HEK293 (cell line): ENCODE measurements at regions not wholly inside any gene's neighbourhood (a gene's known extent, or its start where the extent isn't known, plus 50 kb on each side); places are given as distances from the start of the nearest gene placed in this dataset.

Experiments used
- CTCF ChIA-PET: fragments of 350-600 bp; formaldehyde crosslinking; extraction: SDS; loops from one replicate; lab custom pipeline; 2021; ENCODE audit warnings: antibody characterized with exemption; lab: Yijun Ruan, JAX
- POLR2A ChIA-PET: fragments of 300-600 bp; formaldehyde crosslinking; extraction: SDS; loops from one replicate; lab custom pipeline; 2020; ENCODE audit warnings: antibody characterized with exemption, inconsistent platforms; lab: Yijun Ruan, JAX
- H3K27ac ChIP-seq: fragments of 200-500 bp; sonication (Bioruptor generic); 2 replicates; pipeline ENCODE4 v1.5.1; 2014; ENCODE audit warnings: low read depth, low read length, control low read depth, inconsistent platforms; ENCODE audit errors: extremely low read depth
- H3K36me3 ChIP-seq, 2 experiments: fragments of 200-500 bp in 1 of 2; sonication (Bioruptor generic) in 1 of 2; 1 replicate in 1 of 2; 2 replicates in 1 of 2; pipeline ENCODE4 v1.5.1; 2014 to 2017; ENCODE audit warnings: inconsistent platforms in 2 of 2, low read length in 2 of 2; ENCODE audit not compliant: control insufficient read depth in 2 of 2, insufficient read depth in 1 of 2
- H3K4me1 ChIP-seq: fragments of 200-500 bp; sonication (Bioruptor generic); 2 replicates; pipeline ENCODE4 v1.5.1; 2014; ENCODE audit warnings: mild to moderate bottlenecking, low read length, inconsistent platforms; ENCODE audit not compliant: control insufficient read depth, insufficient read depth
- H3K4me3 ChIP-seq: 2 replicates; pipeline ENCODE4 v1.5.1; 2011; ENCODE audit warnings: low read depth, mild to moderate bottlenecking, control low read depth, low read length, moderate library complexity
- H3K9me3 ChIP-seq: fragments of 200-500 bp; sonication (Bioruptor generic); 2 replicates; pipeline ENCODE4 v1.5.1; 2014; ENCODE audit warnings: low read depth, low read length, inconsistent platforms; ENCODE audit not compliant: control insufficient read depth, insufficient read depth
- GFI1B ChIP-seq: fragments of 450-650 bp; formaldehyde crosslinking; IDR thresholded peaks from 2 replicates; pipeline ENCODE4 v1.5.1; 2016; ENCODE audit warnings: missing biosample characterization, missing genetic modification characterization
- MYNN ChIP-seq: fragments of 450-650 bp; formaldehyde crosslinking; IDR thresholded peaks from 2 replicates; pipeline ENCODE4 v1.5.1; 2016; ENCODE audit warnings: missing biosample characterization, missing genetic modification characterization, borderline replicate concordance
- YY1 ChIP-seq: fragments of 450-650 bp; formaldehyde crosslinking; IDR thresholded peaks from 2 replicates; pipeline ENCODE4 v1.5.1; 2018; ENCODE audit warnings: missing biosample characterization, missing genetic modification characterization
- ZBTB21 ChIP-seq: fragments of 450-650 bp; formaldehyde crosslinking; IDR thresholded peaks from 2 replicates; pipeline ENCODE4 v1.5.1; 2017; ENCODE audit warnings: missing biosample characterization, missing genetic modification characterization
- ZNF114 ChIP-seq: fragments of 450-650 bp; formaldehyde crosslinking; IDR thresholded peaks from 2 replicates; pipeline ENCODE4 v1.5.0; 2017; ENCODE audit warnings: missing biosample characterization, missing genetic modification characterization
- ZNF146 ChIP-seq: fragments of 450-650 bp; formaldehyde crosslinking; IDR thresholded peaks from 2 replicates; pipeline ENCODE4 v1.5.1; 2016; ENCODE audit warnings: missing biosample characterization, missing genetic modification characterization
- ZNF157 ChIP-seq: fragments of 450-650 bp; formaldehyde crosslinking; IDR thresholded peaks from 2 replicates; pipeline ENCODE4 v1.5.1; 2016; ENCODE audit warnings: missing biosample characterization, missing genetic modification characterization
- ZNF248 ChIP-seq: fragments of 450-650 bp; formaldehyde crosslinking; IDR thresholded peaks from 2 replicates; pipeline ENCODE4 v1.5.1; 2017; ENCODE audit warnings: missing biosample characterization, missing genetic modification characterization
- ZNF366 ChIP-seq: fragments of 450-650 bp; formaldehyde crosslinking; conservative IDR thresholded peaks from 2 replicates; pipeline ENCODE4 v1.5.1; 2016; ENCODE audit warnings: missing biosample characterization, missing genetic modification characterization
- ZNF37A ChIP-seq: fragments of 450-650 bp; IDR thresholded peaks from 2 replicates; pipeline ENCODE4 v1.5.1; 2018; ENCODE audit warnings: missing biosample characterization, missing genetic modification characterization
- ZNF404 ChIP-seq: fragments of 450-650 bp; formaldehyde crosslinking; IDR thresholded peaks from 2 replicates; pipeline ENCODE4 v1.5.1; 2017; ENCODE audit warnings: missing biosample characterization, missing genetic modification characterization
- ZNF521 ChIP-seq: fragments of 450-650 bp; formaldehyde crosslinking; IDR thresholded peaks from 2 replicates; pipeline ENCODE4 v1.5.1; 2017; ENCODE audit warnings: missing biosample characterization, mild to moderate bottlenecking, missing genetic modification characterization
- TF ChIP-seq, protein P1 (sequence below): fragments of 450-650 bp; formaldehyde crosslinking; IDR thresholded peaks from 2 replicates; pipeline ENCODE4 v1.5.1; 2016; ENCODE audit warnings: missing biosample characterization, missing genetic modification characterization, borderline replicate concordance
- TF ChIP-seq, protein P2 (sequence below): fragments of 450-650 bp; formaldehyde crosslinking; IDR thresholded peaks from 2 replicates; pipeline ENCODE4 v1.5.1; 2016; ENCODE audit warnings: missing biosample characterization, missing genetic modification characterization, low read depth
- TF ChIP-seq, protein P3 (sequence below): fragments of 450-650 bp; formaldehyde crosslinking; IDR thresholded peaks from 2 replicates; pipeline ENCODE4 v1.5.1; 2017; ENCODE audit warnings: missing biosample characterization, missing genetic modification characterization
- TF ChIP-seq, protein P4 (sequence below): fragments of 450-650 bp; formaldehyde crosslinking; IDR thresholded peaks from 2 replicates; pipeline ENCODE4 v1.5.1; 2016; ENCODE audit warnings: missing biosample characterization, missing genetic modification characterization

DNA sequence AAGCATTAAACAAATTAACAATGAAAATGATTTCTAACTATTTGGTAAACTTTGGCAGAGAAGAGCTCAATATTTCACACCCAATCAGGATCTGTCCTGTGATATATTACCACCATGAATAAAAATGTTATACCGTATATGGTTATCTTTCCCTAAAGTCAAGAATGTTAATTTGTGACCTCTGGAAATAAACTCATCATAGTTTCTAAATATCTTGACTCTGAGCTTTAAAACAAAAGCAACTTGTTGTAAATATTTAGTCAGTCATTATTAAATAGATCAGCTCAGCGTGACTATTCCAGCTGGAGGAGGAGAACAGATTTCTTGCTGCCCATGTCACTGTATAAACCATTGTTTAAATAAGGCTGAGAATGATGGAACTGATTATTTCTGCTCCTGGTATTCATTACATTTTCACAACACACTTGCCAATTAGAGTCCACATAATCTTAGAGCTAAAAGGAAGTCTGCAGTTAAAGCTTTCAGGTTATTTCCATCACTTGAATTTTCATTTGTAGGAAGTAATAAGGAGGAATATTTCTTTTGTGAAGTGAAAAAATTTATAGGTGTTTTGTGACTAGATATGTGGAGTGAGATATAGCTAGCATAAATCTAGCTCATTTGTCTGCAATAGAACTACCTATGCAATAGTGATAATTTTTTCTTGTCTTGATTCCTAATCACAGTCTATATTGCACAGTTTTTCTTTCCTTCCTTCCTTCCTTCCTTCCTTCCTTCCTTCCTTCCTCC is 106.5 kb upstream of the P2RY1 start:
- no peaks in the 10 kb centered on the region for H3K9me3 ChIP-seq
- no peak overlapping the region for H3K4me3 ChIP-seq
- ChIA-PET POLR2A (no interaction called here), CTCF (interaction anchor here (0.6 kb wide), 1 partner anchor 16 kb away, joined by 3 read pairs; no protein-coding TSS in a partner anchor)
- H3K27ac ChIP-seq = no peak overlapping the region
- no peaks in the 10 kb centered on the region for H3K4me1 ChIP-seq
- TF ChIP-seq ZNF146 (no peak), ZNF366 (tag by site-specific recombination) (0 out of 2 replicates have a peak, but pooled peaks have one; percentile 26)
- H3K36me3 ChIP-seq = no peaks in the 10 kb centered on the region

DNA sequence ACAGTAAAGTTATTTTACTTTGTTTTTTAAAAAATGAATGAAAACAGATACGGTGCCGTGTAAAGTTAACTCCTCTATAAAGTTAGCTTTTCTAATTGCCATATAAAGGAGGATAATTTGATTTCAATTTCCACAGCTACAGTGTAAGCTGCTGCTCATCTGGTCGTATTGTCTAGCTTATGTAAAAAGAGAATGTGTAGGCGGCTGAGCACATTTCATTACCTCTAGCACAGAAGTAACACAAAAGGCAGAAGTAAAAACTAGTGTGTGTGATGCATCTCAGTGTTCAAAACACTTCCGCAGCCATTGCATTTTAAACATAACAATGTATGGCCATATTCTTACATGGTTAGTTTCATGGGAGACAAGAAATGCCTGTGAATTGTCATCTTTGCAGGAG is 105.0 kb upstream of the P2RY1 start:
- Histone ChIP-seq H3K27ac (no peak overlapping the region), H3K4me3 (no peak overlapping the region), H3K4me1 (no peaks in the 10 kb centered on the region), H3K36me3 (no peaks in the 10 kb centered on the region), H3K9me3 (no peaks in the 10 kb centered on the region)
- ChIA-PET POLR2A (no interaction called here), CTCF (no interaction called here)
- TF ChIP-seq ZNF37A (no peak), ZNF157 (tag by site-specific recombination) (no peak), YY1 (tag by site-specific recombination) (no peak)

DNA sequence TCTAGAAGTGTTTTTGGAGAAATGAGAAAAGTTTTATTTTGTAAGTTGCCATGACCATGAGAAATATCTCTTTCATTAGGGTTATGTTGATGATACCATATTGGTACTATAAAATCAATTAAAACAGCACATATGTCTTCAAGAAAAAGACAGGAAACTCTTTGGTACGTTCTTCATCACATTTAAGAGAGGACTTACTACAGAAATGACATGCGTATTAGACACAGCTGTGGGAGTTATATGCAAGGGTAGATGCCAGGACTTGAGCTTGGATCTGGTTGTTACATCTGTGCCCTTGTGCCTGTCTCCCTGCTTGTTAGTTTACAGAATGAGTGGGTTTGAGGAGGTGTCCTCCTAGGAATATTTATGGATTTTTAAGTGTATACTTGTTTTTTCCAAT is 103.4 kb upstream of the P2RY1 start:
- TF ChIP-seq ZNF521 (tag by site-specific recombination) = no peak
- TF ChIP-seq, protein P1, sequence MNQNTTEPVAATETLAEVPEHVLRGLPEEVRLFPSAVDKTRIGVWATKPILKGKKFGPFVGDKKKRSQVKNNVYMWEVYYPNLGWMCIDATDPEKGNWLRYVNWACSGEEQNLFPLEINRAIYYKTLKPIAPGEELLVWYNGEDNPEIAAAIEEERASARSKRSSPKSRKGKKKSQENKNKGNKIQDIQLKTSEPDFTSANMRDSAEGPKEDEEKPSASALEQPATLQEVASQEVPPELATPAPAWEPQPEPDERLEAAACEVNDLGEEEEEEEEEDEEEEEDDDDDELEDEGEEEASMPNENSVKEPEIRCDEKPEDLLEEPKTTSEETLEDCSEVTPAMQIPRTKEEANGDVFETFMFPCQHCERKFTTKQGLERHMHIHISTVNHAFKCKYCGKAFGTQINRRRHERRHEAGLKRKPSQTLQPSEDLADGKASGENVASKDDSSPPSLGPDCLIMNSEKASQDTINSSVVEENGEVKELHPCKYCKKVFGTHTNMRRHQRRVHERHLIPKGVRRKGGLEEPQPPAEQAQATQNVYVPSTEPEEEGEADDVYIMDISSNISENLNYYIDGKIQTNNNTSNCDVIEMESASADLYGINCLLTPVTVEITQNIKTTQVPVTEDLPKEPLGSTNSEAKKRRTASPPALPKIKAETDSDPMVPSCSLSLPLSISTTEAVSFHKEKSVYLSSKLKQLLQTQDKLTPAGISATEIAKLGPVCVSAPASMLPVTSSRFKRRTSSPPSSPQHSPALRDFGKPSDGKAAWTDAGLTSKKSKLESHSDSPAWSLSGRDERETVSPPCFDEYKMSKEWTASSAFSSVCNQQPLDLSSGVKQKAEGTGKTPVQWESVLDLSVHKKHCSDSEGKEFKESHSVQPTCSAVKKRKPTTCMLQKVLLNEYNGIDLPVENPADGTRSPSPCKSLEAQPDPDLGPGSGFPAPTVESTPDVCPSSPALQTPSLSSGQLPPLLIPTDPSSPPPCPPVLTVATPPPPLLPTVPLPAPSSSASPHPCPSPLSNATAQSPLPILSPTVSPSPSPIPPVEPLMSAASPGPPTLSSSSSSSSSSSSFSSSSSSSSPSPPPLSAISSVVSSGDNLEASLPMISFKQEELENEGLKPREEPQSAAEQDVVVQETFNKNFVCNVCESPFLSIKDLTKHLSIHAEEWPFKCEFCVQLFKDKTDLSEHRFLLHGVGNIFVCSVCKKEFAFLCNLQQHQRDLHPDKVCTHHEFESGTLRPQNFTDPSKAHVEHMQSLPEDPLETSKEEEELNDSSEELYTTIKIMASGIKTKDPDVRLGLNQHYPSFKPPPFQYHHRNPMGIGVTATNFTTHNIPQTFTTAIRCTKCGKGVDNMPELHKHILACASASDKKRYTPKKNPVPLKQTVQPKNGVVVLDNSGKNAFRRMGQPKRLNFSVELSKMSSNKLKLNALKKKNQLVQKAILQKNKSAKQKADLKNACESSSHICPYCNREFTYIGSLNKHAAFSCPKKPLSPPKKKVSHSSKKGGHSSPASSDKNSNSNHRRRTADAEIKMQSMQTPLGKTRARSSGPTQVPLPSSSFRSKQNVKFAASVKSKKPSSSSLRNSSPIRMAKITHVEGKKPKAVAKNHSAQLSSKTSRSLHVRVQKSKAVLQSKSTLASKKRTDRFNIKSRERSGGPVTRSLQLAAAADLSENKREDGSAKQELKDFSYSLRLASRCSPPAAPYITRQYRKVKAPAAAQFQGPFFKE (tag by site-specific recombination) = no peak
- ChIA-PET CTCF (no interaction called here), POLR2A (no interaction called here)
- Histone ChIP-seq H3K27ac (no peak overlapping the region), H3K4me3 (no peak overlapping the region), H3K9me3 (no peaks in the 10 kb centered on the region), H3K36me3 (no peaks in the 10 kb centered on the region), H3K4me1 (no peaks in the 10 kb centered on the region)

DNA sequence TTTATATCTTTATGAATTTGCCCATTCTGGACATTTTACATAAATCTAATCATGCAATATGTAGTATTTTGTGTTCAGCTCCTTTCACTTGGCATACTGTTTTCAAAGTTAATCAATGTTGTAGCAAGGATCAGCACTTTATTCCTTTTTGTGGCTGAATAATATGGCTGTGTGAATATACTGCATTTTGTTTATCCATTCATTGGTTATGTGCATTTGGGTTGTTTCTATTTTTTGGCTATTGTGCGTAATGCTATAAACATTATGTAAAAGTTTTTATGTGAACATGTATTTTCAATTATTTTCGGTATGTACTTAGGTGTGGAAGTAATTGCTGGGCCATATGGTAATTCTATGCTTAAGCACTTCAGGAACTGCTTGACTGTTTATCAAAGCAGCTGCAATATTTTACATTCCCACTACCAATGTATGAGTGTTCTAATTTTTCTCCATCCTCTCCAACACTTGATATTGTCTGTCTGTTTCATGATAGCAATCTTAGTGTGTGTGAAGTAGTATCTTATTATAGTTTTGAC is 101.3 kb upstream of the P2RY1 start:
- Histone ChIP-seq H3K27ac (no peak overlapping the region), H3K9me3 (no peaks in the 10 kb centered on the region), H3K4me1 (no peaks in the 10 kb centered on the region), H3K36me3 (no peaks in the 10 kb centered on the region), H3K4me3 (no peak overlapping the region)
- POLR2A ChIA-PET = no interaction called here
- CTCF ChIA-PET = no interaction called here
- no peak for TF ChIP-seq ZNF114 (tag by site-specific recombination)
- TF ChIP-seq, protein P2, sequence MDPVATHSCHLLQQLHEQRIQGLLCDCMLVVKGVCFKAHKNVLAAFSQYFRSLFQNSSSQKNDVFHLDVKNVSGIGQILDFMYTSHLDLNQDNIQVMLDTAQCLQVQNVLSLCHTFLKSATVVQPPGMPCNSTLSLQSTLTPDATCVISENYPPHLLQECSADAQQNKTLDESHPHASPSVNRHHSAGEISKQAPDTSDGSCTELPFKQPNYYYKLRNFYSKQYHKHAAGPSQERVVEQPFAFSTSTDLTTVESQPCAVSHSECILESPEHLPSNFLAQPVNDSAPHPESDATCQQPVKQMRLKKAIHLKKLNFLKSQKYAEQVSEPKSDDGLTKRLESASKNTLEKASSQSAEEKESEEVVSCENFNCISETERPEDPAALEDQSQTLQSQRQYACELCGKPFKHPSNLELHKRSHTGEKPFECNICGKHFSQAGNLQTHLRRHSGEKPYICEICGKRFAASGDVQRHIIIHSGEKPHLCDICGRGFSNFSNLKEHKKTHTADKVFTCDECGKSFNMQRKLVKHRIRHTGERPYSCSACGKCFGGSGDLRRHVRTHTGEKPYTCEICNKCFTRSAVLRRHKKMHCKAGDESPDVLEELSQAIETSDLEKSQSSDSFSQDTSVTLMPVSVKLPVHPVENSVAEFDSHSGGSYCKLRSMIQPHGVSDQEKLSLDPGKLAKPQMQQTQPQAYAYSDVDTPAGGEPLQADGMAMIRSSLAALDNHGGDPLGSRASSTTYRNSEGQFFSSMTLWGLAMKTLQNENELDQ = no peak
- TF ChIP-seq MYNN (tag by site-specific recombination) = no peak
- TF ChIP-seq GFI1B = no peak
- no peak for TF ChIP-seq ZBTB21 (tag by site-specific recombination)
- no peak for TF ChIP-seq ZNF248 (tag by site-specific recombination)
- TF ChIP-seq, protein P3, sequence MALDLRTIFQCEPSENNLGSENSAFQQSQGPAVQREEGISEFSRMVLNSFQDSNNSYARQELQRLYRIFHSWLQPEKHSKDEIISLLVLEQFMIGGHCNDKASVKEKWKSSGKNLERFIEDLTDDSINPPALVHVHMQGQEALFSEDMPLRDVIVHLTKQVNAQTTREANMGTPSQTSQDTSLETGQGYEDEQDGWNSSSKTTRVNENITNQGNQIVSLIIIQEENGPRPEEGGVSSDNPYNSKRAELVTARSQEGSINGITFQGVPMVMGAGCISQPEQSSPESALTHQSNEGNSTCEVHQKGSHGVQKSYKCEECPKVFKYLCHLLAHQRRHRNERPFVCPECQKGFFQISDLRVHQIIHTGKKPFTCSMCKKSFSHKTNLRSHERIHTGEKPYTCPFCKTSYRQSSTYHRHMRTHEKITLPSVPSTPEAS (tag by site-specific recombination) = no peak
- TF ChIP-seq, protein P4, sequence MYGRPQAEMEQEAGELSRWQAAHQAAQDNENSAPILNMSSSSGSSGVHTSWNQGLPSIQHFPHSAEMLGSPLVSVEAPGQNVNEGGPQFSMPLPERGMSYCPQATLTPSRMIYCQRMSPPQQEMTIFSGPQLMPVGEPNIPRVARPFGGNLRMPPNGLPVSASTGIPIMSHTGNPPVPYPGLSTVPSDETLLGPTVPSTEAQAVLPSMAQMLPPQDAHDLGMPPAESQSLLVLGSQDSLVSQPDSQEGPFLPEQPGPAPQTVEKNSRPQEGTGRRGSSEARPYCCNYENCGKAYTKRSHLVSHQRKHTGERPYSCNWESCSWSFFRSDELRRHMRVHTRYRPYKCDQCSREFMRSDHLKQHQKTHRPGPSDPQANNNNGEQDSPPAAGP (tag by site-specific recombination) = no peak
- no peak for TF ChIP-seq ZNF404 (tag by site-specific recombination)
